ENCODE measurements at regions not wholly inside any gene's neighbourhood (a gene's known extent, or its start where the extent isn't known, plus 50 kb on each side); places are given as distances from the start of the nearest gene placed in this dataset.

GRCh38 chrY:7464742-7465141 is 553.2 kb upstream of the AMELY start:
- no peak for ATAC-seq
- no peaks in the 10 kb centered on the region for H3K27me3 ChIP-seq
- H3K36me3 ChIP-seq = no peaks in the 10 kb centered on the region
- no peak for TF ChIP-seq CTCF (IDR thresholded peaks at IDR 0.05)
- no peak for TF ChIP-seq EP300 (IDR thresholded peaks at IDR 0.05)
- H3K4me3 ChIP-seq = no peak overlapping the region
- peak overlapping the region in 1 of 4 donors; percentile 45 for H3K27ac ChIP-seq
- H3K9me3 ChIP-seq = no peaks in the 10 kb centered on the region
- no peaks in the 10 kb centered on the region for H3K4me1 ChIP-seq
- WGBS, 2 donors (ENCODE audit: low coverage in 1 of 2) = no CpG with 5 or more reads among the region's 2 CpGs

GRCh38 chrY:7463711-7464110 is 552.2 kb upstream of the AMELY start:
- WGBS, 2 donors (ENCODE audit: low coverage in 1 of 2) = 61% methylated on average over 2 of the region's 2 CpGs; no CpG with 5 or more reads in 1 of the 2 donors

DNA sequence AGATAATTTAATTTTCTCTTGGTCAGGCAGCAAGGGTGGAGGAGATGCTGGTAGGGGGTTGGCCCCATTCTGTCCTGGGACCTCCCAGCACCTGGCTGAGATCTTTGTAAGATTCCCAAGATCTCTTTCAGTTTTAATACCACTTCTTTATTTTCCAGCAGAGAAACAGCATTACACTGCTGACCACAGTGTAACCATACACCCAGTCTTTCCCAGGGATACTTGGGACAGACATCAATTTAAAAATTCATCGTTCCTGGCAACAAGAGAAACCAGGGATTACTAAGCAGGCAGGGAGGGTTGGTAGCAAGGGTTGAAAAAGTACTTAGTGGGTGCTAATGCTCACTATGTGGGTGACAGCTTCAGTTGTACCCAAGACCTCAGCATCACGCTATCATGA is 551.6 kb upstream of the AMELY start:
- Histone ChIP-seq H3K27me3 (no peaks in the 10 kb centered on the region), H3K4me3 (no peak overlapping the region), H3K36me3 (no peaks in the 10 kb centered on the region), H3K9me3 (no peaks in the 10 kb centered on the region), H3K27ac (no peak overlapping the region), H3K4me1 (no peaks in the 10 kb centered on the region)
- WGBS, 2 donors (ENCODE audit: low coverage in 1 of 2) = 60% methylated on average over 2 of the region's 2 CpGs; no CpG with 5 or more reads in 1 of the 2 donors
- no peak for TF ChIP-seq CTCF (IDR thresholded peaks at IDR 0.05)
- no peak for TF ChIP-seq POLR2AphosphoS5 (IDR thresholded peaks at IDR 0.05)
- no peak for TF ChIP-seq POLR2A (IDR thresholded peaks at IDR 0.05)
- no peak for TF ChIP-seq EP300 (IDR thresholded peaks at IDR 0.05)
- ATAC-seq = no peak

More at GRCh38 chrY:7463711-7464110, 552.2 kb upstream of the AMELY start:
- H3K27ac ChIP-seq = no peak overlapping the region
- TF ChIP-seq POLR2A (IDR thresholded peaks at IDR 0.05) (no peak), CTCF (IDR thresholded peaks at IDR 0.05) (no peak), EP300 (IDR thresholded peaks at IDR 0.05) (no peak), POLR2AphosphoS5 (IDR thresholded peaks at IDR 0.05) (no peak)
- H3K4me1 ChIP-seq = no peaks in the 10 kb centered on the region
- ATAC-seq = no peak
- H3K27me3 ChIP-seq = no peaks in the 10 kb centered on the region
- H3K4me3 ChIP-seq = no peak overlapping the region
- H3K9me3 ChIP-seq = no peaks in the 10 kb centered on the region
- no peaks in the 10 kb centered on the region for H3K36me3 ChIP-seq

DNA sequence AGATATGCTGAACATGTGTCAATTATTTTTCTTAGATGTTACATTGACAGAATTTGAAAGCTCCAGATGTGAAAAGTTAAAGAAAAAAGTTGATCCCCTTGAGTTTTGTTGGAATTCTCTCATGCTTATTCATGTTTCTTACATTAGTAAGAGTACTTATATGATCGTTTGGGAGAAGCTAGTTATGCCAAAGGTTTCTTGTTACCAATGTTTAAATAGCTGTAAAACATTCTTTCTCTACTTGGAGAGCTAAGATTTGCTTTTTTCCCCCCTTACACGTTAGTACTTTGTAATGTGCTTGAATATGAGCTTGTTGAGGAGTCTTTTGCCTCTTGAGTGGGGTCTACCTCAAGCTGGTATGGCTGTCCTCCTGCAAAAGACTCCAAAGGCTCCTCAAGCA is 551.1 kb upstream of the AMELY start:
- no peak overlapping the region for H3K27ac ChIP-seq
- no peak overlapping the region for H3K4me3 ChIP-seq
- H3K9me3 ChIP-seq = no peaks in the 10 kb centered on the region
- no peaks in the 10 kb centered on the region for H3K36me3 ChIP-seq
- 14% methylated on average over 1 of the region's 2 CpGs; no CpG with 5 or more reads in 1 of the 2 donors for WGBS, 2 donors (ENCODE audit: low coverage in 1 of 2)
- H3K4me1 ChIP-seq = no peaks in the 10 kb centered on the region
- no peaks in the 10 kb centered on the region for H3K27me3 ChIP-seq
- no peak for ATAC-seq
- TF ChIP-seq POLR2A (IDR thresholded peaks at IDR 0.05) (no peak), EP300 (IDR thresholded peaks at IDR 0.05) (no peak), CTCF (IDR thresholded peaks at IDR 0.05) (no peak), POLR2AphosphoS5 (IDR thresholded peaks at IDR 0.05) (no peak)

DNA sequence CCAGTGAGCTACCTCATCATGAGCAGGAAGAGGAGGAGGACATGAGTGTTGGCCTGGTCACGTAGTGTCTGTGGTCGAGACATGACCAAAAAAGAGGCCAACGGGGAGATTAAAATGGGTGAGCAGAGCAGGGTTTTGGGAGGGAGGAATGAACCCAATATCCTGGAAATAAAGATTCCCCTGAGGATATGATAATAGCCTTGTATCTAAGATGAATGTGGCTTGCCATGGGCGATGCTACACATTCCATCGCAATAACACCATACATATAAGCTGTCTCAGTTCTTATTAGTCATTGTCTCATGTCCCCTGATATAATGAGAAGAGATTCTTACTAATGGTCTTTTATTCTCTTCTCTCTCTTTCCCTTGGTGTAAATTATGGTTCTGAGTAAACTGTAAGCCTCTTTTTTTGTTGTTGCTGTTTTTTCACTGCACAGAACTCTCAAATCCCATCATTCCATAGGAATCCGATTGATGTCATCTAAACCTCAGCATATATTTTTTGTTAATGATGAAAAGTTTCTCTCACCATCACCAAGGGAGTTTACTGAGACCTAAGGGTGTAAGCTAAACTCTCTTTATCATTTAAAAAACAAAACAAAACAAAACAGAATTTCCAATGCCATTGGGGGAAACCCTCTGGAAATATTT is 550.4 kb upstream of the AMELY start:
- no peak for TF ChIP-seq POLR2A (IDR thresholded peaks at IDR 0.05)
- no peak for TF ChIP-seq POLR2AphosphoS5 (IDR thresholded peaks at IDR 0.05)
- no peaks in the 10 kb centered on the region for H3K27me3 ChIP-seq
- H3K4me1 ChIP-seq = no peaks in the 10 kb centered on the region
- ATAC-seq = no peak
- H3K9me3 ChIP-seq = no peaks in the 10 kb centered on the region
- H3K4me3 ChIP-seq = no peak overlapping the region
- H3K27ac ChIP-seq = no peak overlapping the region
- no peaks in the 10 kb centered on the region for H3K36me3 ChIP-seq
- 62% methylated on average over 5 of the region's 6 CpGs; no CpG with 5 or more reads in 1 of the 2 donors for WGBS, 2 donors (ENCODE audit: low coverage in 1 of 2)
